ENCODE measurements at regions not wholly inside any gene's neighbourhood (a gene's known extent, or its start where the extent isn't known, plus 50 kb on each side); places are given as distances from the start of the nearest gene placed in this dataset.
A peak's percentile ranks its signal among the peaks of the same experiment; 100 is the strongest.

- peaks cover 3% of the 10 kb centered on the region for H3K9me3 Mint-ChIP-seq
- TF ChIP-seq CTCF (conservative IDR thresholded peaks at IDR 0.05): no peak
- no peak overlapping the region for H3K4me3 Mint-ChIP-seq
- DNase-seq (ENCODE audit: low read depth, low spot score): no peak
- H3K27me3 Mint-ChIP-seq (ENCODE audit: low read depth): no peaks in the 10 kb centered on the region
- no peak overlapping the region for H3K27ac Mint-ChIP-seq (ENCODE audit: unreplicated experiment)
- peaks cover 6% of the 10 kb centered on the region for H3K4me1 Mint-ChIP-seq
- no peaks in the 10 kb centered on the region for H3K36me3 Mint-ChIP-seq (ENCODE audit: low read depth)
These were observed 176.0 kb upstream of the PELI2 start for GRCh38 chr14:55942076-55942654.

DNA sequence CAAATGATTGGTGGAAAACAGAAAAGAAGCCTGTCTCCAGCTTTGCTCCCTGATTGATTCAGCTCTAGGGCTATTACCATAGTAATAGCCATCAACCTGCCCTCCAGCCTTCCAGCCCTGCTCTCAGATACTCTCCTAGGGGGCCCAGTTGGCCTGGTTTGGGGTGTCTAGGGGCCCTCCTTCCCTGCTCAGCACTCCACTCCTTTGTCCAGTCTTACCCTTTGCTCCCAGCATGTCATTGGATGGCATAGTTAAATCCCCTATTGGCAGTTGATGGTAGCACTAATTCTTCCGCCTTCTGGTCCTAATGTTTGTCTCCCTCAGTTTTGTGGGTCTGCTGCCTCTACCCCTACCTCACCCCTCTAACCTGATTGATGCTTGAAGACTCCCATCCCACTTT is 175.4 kb upstream of the PELI2 start:
- Mint-ChIP-seq H3K9me3 (peaks cover 3% of the 10 kb centered on the region), H3K27me3 (ENCODE audit: low read depth) (no peaks in the 10 kb centered on the region), H3K27ac (ENCODE audit: unreplicated experiment) (peak overlapping the region; percentile 44), H3K4me1 (peaks cover 6% of the 10 kb centered on the region), H3K4me3 (no peak overlapping the region), H3K36me3 (ENCODE audit: low read depth) (no peaks in the 10 kb centered on the region)
- DNase-seq (ENCODE audit: low read depth, low spot score): no peak
- no peak for TF ChIP-seq CTCF (conservative IDR thresholded peaks at IDR 0.05)

DNA sequence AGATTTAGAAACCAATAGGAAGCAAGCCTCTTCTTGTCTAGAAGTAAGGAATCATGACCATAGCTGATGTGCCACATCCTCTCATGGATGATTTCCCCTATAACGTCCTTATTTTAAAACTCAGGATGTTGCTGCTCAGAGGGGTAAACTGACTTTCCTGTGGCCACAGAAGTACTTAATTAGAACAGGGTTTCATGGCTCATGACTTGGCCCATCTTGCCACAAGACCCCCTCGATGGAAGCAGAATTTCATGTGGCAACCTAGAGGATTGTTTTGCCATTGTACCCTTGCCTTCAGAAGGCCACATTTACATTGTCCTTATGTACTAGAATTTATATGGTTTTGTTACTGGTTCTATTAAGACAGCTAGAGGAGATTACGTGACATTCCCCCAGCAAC is 173.5 kb upstream of the PELI2 start:
- DNase-seq (ENCODE audit: low read depth, low spot score): no peak
- no peaks in the 10 kb centered on the region for H3K27me3 Mint-ChIP-seq (ENCODE audit: low read depth)
- H3K4me1 Mint-ChIP-seq: peaks cover 12% of the 10 kb centered on the region
- no peaks in the 10 kb centered on the region for H3K36me3 Mint-ChIP-seq (ENCODE audit: low read depth)
- no peak for TF ChIP-seq CTCF (conservative IDR thresholded peaks at IDR 0.05)
- no peak overlapping the region for H3K27ac Mint-ChIP-seq (ENCODE audit: unreplicated experiment)
- H3K9me3 Mint-ChIP-seq: no peaks in the 10 kb centered on the region
- no peak overlapping the region for H3K4me3 Mint-ChIP-seq

GRCh38 chr14:55946231-55946630 is 172.0 kb upstream of the PELI2 start:
- Mint-ChIP-seq H3K4me1 (peaks cover 12% of the 10 kb centered on the region), H3K9me3 (no peaks in the 10 kb centered on the region), H3K36me3 (ENCODE audit: low read depth) (no peaks in the 10 kb centered on the region), H3K27me3 (ENCODE audit: low read depth) (no peaks in the 10 kb centered on the region), H3K27ac (ENCODE audit: unreplicated experiment) (no peak overlapping the region), H3K4me3 (no peak overlapping the region)
- DNase-seq (ENCODE audit: low read depth, low spot score): no peak
- no peak for TF ChIP-seq CTCF (conservative IDR thresholded peaks at IDR 0.05)

DNA sequence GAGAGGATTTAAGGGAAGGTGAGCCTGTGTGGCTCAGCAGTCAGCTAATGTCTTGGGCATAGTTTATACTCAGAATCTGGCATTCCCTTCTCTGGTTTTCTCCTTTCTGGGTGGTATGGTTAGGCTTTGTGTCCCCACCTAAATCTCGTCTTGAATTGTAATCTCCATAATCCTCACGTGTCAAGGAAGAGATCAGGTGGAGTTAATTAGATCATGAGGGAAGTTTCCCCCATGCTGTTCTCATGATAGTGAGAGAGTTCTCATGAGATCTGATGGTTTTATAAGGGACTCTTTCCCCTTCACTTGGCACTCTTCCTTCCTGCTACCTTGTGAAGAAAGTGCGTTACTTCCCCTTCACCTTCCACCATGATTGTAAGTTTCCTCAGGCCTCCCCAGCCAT is 169.8 kb upstream of the PELI2 start:
- H3K4me1 Mint-ChIP-seq: peaks cover 6% of the 10 kb centered on the region
- no peak overlapping the region for H3K4me3 Mint-ChIP-seq
- TF ChIP-seq CTCF (conservative IDR thresholded peaks at IDR 0.05): no peak
- no peak for DNase-seq (ENCODE audit: low read depth, low spot score)
- no peaks in the 10 kb centered on the region for H3K36me3 Mint-ChIP-seq (ENCODE audit: low read depth)
- H3K27me3 Mint-ChIP-seq (ENCODE audit: low read depth): no peaks in the 10 kb centered on the region
- no peaks in the 10 kb centered on the region for H3K9me3 Mint-ChIP-seq
- no peak overlapping the region for H3K27ac Mint-ChIP-seq (ENCODE audit: unreplicated experiment)

DNA sequence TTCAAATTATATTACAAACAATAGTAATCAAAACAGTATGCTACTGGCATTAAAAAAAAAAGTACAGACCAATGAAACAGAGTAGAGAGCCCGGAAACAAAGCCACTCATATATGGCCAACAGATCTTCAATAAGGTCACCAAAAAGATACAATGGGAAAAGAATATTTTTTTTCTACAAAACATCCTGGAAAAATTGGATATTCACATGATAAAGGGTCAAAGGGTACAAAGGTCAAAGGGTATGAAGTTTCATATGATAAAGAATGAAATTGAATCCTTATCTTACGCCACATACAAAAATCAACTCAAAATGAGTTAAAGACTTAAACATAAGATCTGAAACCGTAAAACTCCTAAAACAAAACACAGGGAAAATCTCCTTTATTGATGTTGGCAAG is 168.5 kb upstream of the PELI2 start:
- H3K4me1 Mint-ChIP-seq: peaks cover 6% of the 10 kb centered on the region
- no peaks in the 10 kb centered on the region for H3K27me3 Mint-ChIP-seq (ENCODE audit: low read depth)
- H3K4me3 Mint-ChIP-seq: no peak overlapping the region
- no peak overlapping the region for H3K27ac Mint-ChIP-seq (ENCODE audit: unreplicated experiment)
- DNase-seq (ENCODE audit: low read depth, low spot score): no peak
- H3K9me3 Mint-ChIP-seq: no peaks in the 10 kb centered on the region
- no peaks in the 10 kb centered on the region for H3K36me3 Mint-ChIP-seq (ENCODE audit: low read depth)
- no peak for TF ChIP-seq CTCF (conservative IDR thresholded peaks at IDR 0.05)
